GM18868 (cell line): ENCODE measurements at regions not wholly inside any gene's neighbourhood (a gene's known extent, or its start where the extent isn't known, plus 50 kb on each side); places are given as distances from the start of the nearest gene placed in this dataset.

Experiments used
- ATAC-seq: cut with Tn5 transposase; IDR thresholded peaks from one replicate; pipeline ENCODE4 v1.9.1; 2021; ENCODE audit warnings: mild to moderate bottlenecking, moderate library complexity; ENCODE audit not compliant: unreplicated experiment

GRCh38 chr13:74045583-74045982 is 88.6 kb downstream of the KLF12 start:
- ATAC-seq: no peak

- no peak for ATAC-seq
Measured at GRCh38 chr13:74043237-74043636, 91.0 kb downstream of the KLF12 start.

DNA sequence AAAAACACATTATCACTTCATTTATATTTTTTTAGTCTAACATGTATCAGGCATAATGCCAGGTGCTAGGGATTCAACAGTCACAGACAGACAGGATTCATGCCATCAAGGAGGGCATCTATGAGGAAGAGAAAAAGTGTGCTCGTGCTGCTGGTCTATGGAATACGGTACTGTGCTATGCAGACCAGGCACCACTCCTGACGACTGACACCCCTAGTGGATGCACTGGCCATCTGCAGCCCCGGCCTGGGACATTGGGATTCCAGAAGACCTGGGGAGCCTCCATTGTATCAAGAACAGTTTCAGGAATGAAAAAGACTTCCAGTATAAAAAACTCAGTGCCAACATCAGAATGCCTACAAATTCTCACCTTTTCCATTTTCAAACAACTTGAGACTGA is 94.0 kb downstream of the KLF12 start:
- peak; percentile 95 for ATAC-seq

DNA sequence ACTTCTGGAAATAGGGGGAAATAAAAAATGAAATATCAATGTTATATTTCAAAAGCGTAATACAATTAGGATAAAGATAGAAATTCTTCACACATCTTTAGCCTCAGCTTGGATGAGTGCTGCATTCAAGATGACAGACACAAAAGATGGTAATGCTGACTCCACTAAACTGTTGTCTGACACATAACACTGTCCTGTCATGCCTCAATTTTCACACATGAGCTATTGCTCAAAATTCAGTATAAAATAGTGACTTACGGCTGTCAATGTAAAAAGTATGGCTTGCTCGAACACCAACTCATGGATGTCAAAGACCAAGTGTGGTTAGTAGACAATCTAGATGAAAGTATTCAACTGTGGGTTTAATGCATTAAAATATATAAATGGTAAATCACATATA is 94.5 kb downstream of the KLF12 start:
- no peak for ATAC-seq

- ATAC-seq: no peak
Measured at GRCh38 chr13:74039154-74039553, 95.0 kb downstream of the KLF12 start.

DNA sequence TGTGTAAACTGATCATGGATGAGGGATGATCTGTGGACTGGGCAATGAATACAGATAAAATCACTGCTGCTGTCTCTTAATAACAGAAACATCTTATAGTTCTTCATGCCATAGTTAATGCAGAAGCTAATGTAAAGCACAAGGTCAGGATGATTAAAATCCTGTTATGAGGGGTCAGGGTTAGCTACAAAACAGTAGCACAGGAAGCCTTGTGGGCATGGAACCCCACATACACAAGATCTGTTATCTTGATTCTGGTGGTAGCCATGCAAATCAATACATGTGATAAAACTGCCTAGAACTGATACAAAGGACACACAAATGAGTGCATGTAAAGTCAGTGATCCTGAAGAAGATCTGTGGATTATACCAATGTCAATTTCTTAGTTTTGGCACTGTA is 96.4 kb downstream of the KLF12 start:
- ATAC-seq: no peak

DNA sequence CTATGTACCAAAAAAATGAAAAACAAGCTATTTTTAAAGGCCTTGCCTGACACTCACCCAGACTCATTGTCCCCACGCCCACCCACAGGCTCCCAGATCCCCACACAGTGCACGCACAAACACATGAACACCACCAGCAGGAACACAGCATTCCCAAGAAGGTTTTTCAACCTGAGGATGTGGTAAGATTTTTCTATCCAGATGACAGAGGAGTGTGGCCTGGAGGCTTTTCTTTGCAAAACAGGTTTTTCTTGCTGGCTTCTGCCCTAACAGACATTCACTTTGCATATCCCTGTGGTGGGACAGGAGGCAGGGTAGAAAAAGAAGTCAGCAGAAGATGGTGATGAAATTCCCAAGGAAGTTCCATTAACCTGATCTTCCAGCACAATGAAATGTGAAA is 97.8 kb downstream of the KLF12 start:
- ATAC-seq: no peak

- ATAC-seq: no peak
Measured at GRCh38 chr13:74035896-74036295, 98.3 kb downstream of the KLF12 start.

DNA sequence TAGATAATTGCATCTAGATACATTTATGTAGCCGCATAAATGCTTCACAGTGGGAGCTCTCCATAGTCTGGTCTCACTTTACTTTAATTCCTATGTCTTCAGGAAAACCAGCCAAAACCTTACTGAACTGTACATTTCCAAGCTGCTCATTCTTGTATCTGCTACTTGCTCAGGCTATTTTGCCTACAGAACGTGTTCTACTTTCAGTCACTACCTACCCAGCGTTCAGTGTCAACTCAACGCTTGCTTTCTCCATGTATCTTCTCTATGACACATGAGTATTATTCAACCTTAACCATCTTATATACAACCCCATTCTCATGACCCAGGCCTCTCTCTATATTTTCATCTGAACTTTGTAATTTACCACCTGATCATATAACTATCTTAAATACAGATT is 101.9 kb downstream of the KLF12 start:
- no peak for ATAC-seq

GRCh38 chr13:74027161-74027779 is 106.9 kb downstream of the KLF12 start:
- peak; percentile 37 for ATAC-seq

DNA sequence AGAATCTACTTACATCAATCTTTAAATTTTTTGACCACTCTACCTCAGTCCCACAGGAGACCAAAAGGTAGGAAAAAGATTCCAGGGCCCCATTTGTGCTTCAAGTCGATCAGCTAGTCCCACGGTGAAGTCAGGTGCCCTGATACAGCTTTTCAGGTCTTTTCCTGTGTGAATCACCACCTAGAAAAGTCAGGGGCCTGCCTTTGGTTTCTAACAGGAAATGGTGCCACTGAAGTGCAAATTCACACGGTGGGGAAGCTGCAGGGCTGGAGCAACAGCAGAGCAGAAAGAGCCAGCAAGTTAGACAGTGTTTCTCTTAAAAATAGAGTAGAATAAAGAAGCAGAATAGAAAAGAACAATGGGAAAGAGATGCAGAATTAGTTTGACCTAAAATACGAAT is 107.5 kb downstream of the KLF12 start:
- peak; percentile 94 for ATAC-seq

DNA sequence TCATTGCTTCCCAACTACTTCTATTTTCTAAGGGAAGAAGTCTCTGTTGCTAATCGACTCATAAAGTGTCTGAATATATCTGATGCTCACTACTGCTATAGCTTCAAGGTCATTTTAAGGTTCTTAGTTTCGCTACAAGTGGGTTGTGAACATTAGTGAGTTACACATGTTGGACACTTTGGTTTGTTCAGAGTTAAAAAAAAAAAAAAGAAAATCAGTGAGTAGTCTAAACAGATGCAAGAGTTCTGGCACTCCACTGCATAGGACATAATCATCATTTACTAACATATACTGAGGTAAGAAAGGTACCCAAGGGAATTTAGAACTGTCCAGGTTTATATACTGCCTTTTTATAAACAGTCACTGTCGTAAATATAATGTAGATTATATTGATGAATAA is 108.8 kb downstream of the KLF12 start:
- ATAC-seq: no peak

DNA sequence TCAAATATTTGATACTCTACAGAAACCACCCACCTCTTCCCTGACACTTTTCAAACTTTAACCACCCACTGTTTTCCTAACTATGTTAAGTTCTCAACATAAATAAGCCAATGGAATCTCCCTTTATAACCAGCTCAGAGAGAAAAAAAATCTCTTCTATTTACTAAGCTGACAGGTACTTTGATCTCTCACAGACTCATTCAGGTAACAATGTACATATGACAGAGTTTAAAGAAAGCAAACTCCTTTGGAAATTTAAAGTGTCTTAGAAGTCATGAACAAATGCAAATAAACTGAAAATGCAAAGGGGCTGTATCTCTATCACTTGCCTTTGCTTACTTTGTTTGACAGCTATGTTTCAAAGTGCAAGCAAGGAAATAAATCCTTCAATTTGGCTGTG is 109.3 kb downstream of the KLF12 start:
- ATAC-seq: no peak

- ATAC-seq: no peak
Measured at GRCh38 chr13:74024314-74024713, 109.9 kb downstream of the KLF12 start.

DNA sequence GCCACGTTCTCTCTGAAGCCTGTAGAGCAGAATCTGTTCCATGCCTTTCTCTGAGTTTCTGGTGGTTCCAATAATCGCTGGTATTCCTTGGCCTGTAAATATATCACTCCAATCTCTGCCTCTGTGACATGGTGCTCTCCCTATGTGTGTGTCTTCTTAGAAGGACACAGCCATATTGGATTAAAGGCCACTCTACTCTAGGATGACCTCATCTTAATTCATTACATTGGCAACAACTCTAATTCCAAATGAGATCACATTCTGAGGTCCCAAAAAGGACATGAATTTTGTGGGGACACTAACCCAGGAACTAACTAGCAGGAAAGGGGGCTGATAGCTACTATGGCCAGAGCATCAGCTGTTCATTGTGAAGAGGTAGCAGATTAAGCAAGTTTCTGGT is 110.7 kb downstream of the KLF12 start:
- no peak for ATAC-seq

DNA sequence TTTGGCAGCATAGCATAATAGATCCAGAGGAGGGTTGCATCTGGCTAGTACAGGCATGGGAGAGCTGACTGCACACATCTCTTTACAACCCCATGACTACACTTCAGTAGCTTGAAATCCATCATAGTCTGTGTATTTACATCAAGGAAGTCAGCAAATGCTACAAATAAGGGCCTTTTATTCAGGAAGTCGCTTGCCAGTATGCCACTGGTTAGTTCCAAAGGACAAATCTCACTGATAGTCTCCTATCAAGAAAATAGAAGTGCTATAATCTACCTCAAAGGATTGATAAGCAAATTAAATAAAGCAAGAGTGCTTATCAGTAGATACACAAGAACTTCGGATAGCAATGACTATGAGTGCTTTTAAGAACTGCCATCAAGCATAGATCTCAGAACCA is 112.7 kb downstream of the KLF12 start:
- ATAC-seq: no peak

- no peak for ATAC-seq
Measured at GRCh38 chr13:74018062-74018431, 116.2 kb downstream of the KLF12 start.

DNA sequence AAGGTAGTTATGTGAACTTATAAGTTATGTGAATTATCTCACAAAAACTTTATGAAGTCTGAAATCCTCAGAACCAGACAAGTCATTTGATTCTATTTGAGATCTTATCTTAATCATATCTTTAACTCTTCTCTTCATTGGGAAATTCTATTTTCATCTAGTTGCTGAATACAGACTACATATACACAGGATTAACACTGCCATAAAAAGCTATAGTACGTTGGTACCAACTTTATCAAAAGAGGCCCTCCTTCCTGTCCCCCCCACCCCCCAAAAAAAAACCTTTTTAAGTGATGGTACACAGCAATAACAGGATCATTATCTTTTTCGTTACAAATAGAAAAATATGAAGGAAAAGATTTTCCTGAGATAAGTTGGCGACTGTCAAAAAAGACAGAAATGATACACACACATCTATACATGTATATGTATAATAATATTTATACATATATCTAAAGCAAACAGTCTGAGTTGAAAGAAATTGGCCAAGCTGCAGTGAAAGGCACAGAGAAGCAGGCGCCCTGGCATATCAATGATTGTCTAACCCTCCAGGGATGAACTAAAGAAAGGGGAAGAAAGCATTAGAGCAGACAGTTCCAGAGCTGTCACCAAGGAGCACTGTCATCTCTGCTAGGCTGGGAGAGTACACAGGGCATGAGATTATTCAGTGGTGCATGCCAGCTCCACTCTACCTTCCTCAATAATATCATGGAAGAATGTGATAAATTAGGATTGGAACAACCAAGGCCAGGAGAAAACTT is 116.7 kb downstream of the KLF12 start:
- ATAC-seq: peak; percentile 61

- ATAC-seq: peak; percentile 67
Measured at GRCh38 chr13:74015137-74015536, 119.1 kb downstream of the KLF12 start.

- ATAC-seq: no peak
Measured at GRCh38 chr13:74009100-74009668, 125.0 kb downstream of the KLF12 start.

- no peak for ATAC-seq
Measured at GRCh38 chr13:74006666-74007065, 127.5 kb downstream of the KLF12 start.

GRCh38 chr13:74005320-74006157 is 128.7 kb downstream of the KLF12 start:
- no peak for ATAC-seq
